ENCODE measurements at regions not wholly inside any gene's neighbourhood (a gene's known extent, or its start where the extent isn't known, plus 50 kb on each side); places are given as distances from the start of the nearest gene placed in this dataset.

DNA sequence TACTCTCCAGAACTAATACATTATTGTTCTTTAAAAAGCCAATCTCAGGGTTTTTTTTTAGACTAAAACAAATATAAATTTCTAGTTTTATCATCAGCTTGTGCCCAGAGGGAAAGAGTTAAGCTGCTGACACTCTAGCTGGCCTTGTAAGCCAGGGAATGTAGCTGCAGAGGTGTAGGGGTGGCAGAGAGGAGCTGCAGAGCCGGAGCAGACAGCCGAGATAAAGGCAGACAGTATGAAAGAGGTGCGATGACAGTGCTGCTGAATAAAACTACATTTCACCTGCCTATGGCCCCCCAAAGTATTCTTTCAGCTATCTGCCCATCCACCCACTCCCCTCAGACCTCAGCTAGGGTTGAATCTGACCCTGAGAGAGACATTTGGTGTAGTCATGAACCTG, 653.7 kb upstream of the ZWINT start:
- no peaks in the 10 kb centered on the region for H3K36me3 ChIP-seq (replicated peaks; ENCODE audit: insufficient read depth, low read depth)
- no peak for TF ChIP-seq EZH2 (IDR thresholded peaks at IDR 0.05; ENCODE audit: borderline replicate concordance)
- TF ChIP-seq, protein P1, sequence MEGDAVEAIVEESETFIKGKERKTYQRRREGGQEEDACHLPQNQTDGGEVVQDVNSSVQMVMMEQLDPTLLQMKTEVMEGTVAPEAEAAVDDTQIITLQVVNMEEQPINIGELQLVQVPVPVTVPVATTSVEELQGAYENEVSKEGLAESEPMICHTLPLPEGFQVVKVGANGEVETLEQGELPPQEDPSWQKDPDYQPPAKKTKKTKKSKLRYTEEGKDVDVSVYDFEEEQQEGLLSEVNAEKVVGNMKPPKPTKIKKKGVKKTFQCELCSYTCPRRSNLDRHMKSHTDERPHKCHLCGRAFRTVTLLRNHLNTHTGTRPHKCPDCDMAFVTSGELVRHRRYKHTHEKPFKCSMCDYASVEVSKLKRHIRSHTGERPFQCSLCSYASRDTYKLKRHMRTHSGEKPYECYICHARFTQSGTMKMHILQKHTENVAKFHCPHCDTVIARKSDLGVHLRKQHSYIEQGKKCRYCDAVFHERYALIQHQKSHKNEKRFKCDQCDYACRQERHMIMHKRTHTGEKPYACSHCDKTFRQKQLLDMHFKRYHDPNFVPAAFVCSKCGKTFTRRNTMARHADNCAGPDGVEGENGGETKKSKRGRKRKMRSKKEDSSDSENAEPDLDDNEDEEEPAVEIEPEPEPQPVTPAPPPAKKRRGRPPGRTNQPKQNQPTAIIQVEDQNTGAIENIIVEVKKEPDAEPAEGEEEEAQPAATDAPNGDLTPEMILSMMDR (IDR thresholded peaks at IDR 0.05; ENCODE audit: poor library complexity): no peak
- no peak for TF ChIP-seq EZH2phosphoT487 (IDR thresholded peaks at IDR 0.05; ENCODE audit: low read depth, severe bottlenecking, unreplicated experiment)
- no peaks in the 10 kb centered on the region for H3K9me2 ChIP-seq (replicated peaks; ENCODE audit: insufficient read depth)
- no peak overlapping the region for H3K4me2 ChIP-seq
- no peaks in the 10 kb centered on the region for H3K4me1 ChIP-seq (ENCODE audit: insufficient read depth)
- no peak overlapping the region for H3K4me3 ChIP-seq
- no peaks in the 10 kb centered on the region for H4K20me1 ChIP-seq (ENCODE audit: insufficient read depth, poor library complexity, severe bottlenecking)
- H3K9me3 ChIP-seq (ENCODE audit: low read depth): no peaks in the 10 kb centered on the region
- DNase-seq (ENCODE audit: low spot score): no peak
- H3K27me3 ChIP-seq: no peaks in the 10 kb centered on the region
- no peaks in the 10 kb centered on the region for H3K79me2 ChIP-seq
- H2AFZ ChIP-seq: no peak overlapping the region
- no peak overlapping the region for H3K27ac ChIP-seq
- whole genome bisulfite sequencing (ENCODE audit: low lambda C conversion rate, missing lambda C conversion rate): 67% methylated on average over 3 of the region's 3 CpGs

DNA sequence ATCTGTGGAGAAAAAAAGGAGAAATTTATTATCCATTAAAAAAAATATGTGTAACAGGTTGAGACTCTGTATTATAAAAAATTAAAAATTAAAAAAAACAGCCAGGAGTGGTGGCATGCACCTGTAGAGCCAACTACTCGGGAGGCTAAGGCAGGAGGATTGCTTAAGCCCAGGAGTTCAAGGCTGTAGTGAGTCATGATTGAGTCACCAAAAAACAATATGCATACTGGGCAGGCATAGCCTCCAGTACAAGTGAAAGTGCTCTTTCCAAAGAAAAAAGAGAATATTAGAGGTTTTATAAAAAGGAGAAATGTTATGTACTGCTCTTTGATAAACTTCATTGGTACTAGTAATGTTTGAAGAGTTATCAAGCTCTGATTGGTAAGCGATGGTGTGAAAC, 647.1 kb upstream of the ZWINT start:
- WGBS (ENCODE audit: low lambda C conversion rate, missing lambda C conversion rate): 66% methylated on average over 2 of the region's 2 CpGs
- Histone ChIP-seq H3K4me2 (no peak overlapping the region), H3K9me2 (replicated peaks; ENCODE audit: insufficient read depth) (no peaks in the 10 kb centered on the region), H3K27ac (no peak overlapping the region), H2AFZ (no peak overlapping the region), H3K27me3 (no peaks in the 10 kb centered on the region), H3K4me1 (ENCODE audit: insufficient read depth) (no peaks in the 10 kb centered on the region), H3K9me3 (ENCODE audit: low read depth) (no peaks in the 10 kb centered on the region), H3K36me3 (replicated peaks; ENCODE audit: insufficient read depth, low read depth) (no peaks in the 10 kb centered on the region), H4K20me1 (ENCODE audit: insufficient read depth, poor library complexity, severe bottlenecking) (no peaks in the 10 kb centered on the region), H3K79me2 (no peaks in the 10 kb centered on the region), H3K4me3 (no peak overlapping the region)
- no peak for TF ChIP-seq EZH2phosphoT487 (IDR thresholded peaks at IDR 0.05; ENCODE audit: low read depth, severe bottlenecking, unreplicated experiment)
- TF ChIP-seq, protein P1 (IDR thresholded peaks at IDR 0.05; ENCODE audit: poor library complexity): no peak
- no peak for TF ChIP-seq EZH2 (IDR thresholded peaks at IDR 0.05; ENCODE audit: borderline replicate concordance)
- DNase-seq (ENCODE audit: low spot score): no peak

DNA sequence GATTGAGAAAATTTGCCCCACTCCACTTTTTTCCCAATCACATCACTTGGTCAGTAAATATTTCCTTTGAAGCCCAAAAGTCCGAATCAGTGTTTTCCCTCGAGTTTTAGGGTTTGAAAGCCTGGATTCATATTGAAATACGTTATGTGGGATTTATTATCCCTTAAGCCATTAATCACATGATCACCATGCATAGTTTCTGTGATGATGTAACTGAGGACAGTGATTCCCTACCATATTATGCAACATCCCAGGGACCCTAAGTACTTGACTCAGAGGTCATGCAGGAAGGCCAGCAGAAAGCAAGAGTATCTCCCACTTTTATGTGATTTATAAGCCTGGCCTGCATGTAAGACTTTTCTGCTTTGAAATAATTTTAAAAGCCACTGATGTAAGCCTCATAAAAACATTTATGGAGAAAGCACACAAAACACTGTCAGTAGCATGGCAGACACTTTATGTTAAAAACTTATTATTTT, 630.6 kb upstream of the ZWINT start:
- DNase-seq (ENCODE audit: low spot score): no peak

More for the DNA sequence above, 630.6 kb upstream of the ZWINT start:
- TF ChIP-seq, protein P1 (IDR thresholded peaks at IDR 0.05; ENCODE audit: poor library complexity): no peak
- TF ChIP-seq EZH2phosphoT487 (IDR thresholded peaks at IDR 0.05; ENCODE audit: low read depth, severe bottlenecking, unreplicated experiment): no peak
- no peak for TF ChIP-seq EZH2 (IDR thresholded peaks at IDR 0.05; ENCODE audit: borderline replicate concordance)
- Histone ChIP-seq H3K9me3 (ENCODE audit: low read depth) (no peaks in the 10 kb centered on the region), H3K36me3 (replicated peaks; ENCODE audit: insufficient read depth, low read depth) (no peaks in the 10 kb centered on the region), H3K27ac (no peak overlapping the region), H3K4me3 (no peak overlapping the region), H4K20me1 (ENCODE audit: insufficient read depth, poor library complexity, severe bottlenecking) (no peaks in the 10 kb centered on the region), H3K4me1 (ENCODE audit: insufficient read depth) (no peaks in the 10 kb centered on the region), H3K4me2 (no peak overlapping the region), H3K27me3 (no peaks in the 10 kb centered on the region), H3K9me2 (replicated peaks; ENCODE audit: insufficient read depth) (no peaks in the 10 kb centered on the region), H3K79me2 (no peaks in the 10 kb centered on the region), H2AFZ (no peak overlapping the region)
- WGBS (ENCODE audit: low lambda C conversion rate, missing lambda C conversion rate): 50% methylated on average over 3 of the region's 3 CpGs

All from hepatocyte (in vitro differentiated cells).